CD4-positive, CD25-positive, alpha-beta regulatory T cell (primary cell): ENCODE measurements at regions not wholly inside any gene's neighbourhood (a gene's known extent, or its start where the extent isn't known, plus 50 kb on each side); places are given as distances from the start of the nearest gene placed in this dataset.

Experiments
- ATAC-seq, 2 donors: fragments of 150-1000 bp; cut with Tn5 transposase; one replicate each; pipeline ENCODE4 v1.10.0; 2021; ENCODE audit warnings: low read depth in 2 of 2, moderate number of reproducible peaks in 2 of 2, moderate library complexity in 1 of 2
- DNase-seq, 3 donors: peaks; one replicate each; pipeline versions ENCODE4 v3.0.0 to v3.0.0-alpha.2; 2012 to 2022; ENCODE audit warnings: mixed read lengths in 1 of 3
- H3K27ac ChIP-seq: one replicate; pipeline ENCODE4 v1.7.0; 2013; ENCODE audit warnings: mild to moderate bottlenecking, low read length; ENCODE audit not compliant: insufficient read depth, poor library complexity, severe bottlenecking
- H3K27me3 ChIP-seq: one replicate; pipeline ENCODE4 v1.7.0; 2013; ENCODE audit warnings: low read length; ENCODE audit not compliant: control insufficient read depth, insufficient read depth
- H3K36me3 ChIP-seq: one replicate; pipeline ENCODE4 v1.7.0; 2013; ENCODE audit warnings: mild to moderate bottlenecking, low read length, moderate library complexity; ENCODE audit not compliant: control insufficient read depth, insufficient read depth
- H3K4me1 ChIP-seq: 2 replicates; pipeline ENCODE4 v1.7.0; 2013; ENCODE audit warnings: mild to moderate bottlenecking, low read length; ENCODE audit not compliant: insufficient read depth, control insufficient read depth, poor library complexity, severe bottlenecking
- H3K4me3 ChIP-seq: one replicate; pipeline ENCODE4 v1.7.0; 2013; ENCODE audit warnings: low read depth, mild to moderate bottlenecking, low read length, moderate library complexity
- H3K9me3 ChIP-seq, 2 experiments: 1 replicate in 1 of 2; 2 replicates in 1 of 2; pipeline ENCODE4 v1.7.0; 2013; ENCODE audit warnings: low read length in 2 of 2, mild to moderate bottlenecking in 1 of 2, moderate library complexity in 1 of 2; ENCODE audit not compliant: control insufficient read depth in 2 of 2
- H3K27ac Mint-ChIP-seq, 3 donors: one replicate each; pipeline ENCODE4 v1.8.0; 2020 to 2022; ENCODE audit warnings: mild to moderate bottlenecking in 3 of 3, mixed read lengths in 3 of 3, moderate library complexity in 2 of 3
- H3K27me3 Mint-ChIP-seq: one replicate; pipeline ENCODE4 v1.8.0; 2022; ENCODE audit warnings: mild to moderate bottlenecking, mixed read lengths
- H3K36me3 Mint-ChIP-seq: one replicate; pipeline ENCODE4 v1.8.0; 2020; ENCODE audit warnings: mixed read lengths
- H3K4me1 Mint-ChIP-seq, 4 donors: one replicate each; pipeline ENCODE4 v1.8.0; 2020 to 2022; ENCODE audit warnings: mixed read lengths in 4 of 4, mild to moderate bottlenecking in 1 of 4
- H3K4me3 Mint-ChIP-seq, 4 donors: one replicate each; pipeline ENCODE4 v1.8.0; 2020 to 2022; ENCODE audit warnings: mild to moderate bottlenecking in 4 of 4, mixed read lengths in 4 of 4, moderate library complexity in 3 of 4
- H3K9me3 Mint-ChIP-seq, 7 donors: one replicate each; pipeline ENCODE4 v1.8.0; 2020 to 2022; ENCODE audit warnings: mixed read lengths in 7 of 7, mild to moderate bottlenecking in 3 of 7, moderate library complexity in 2 of 7

DNA sequence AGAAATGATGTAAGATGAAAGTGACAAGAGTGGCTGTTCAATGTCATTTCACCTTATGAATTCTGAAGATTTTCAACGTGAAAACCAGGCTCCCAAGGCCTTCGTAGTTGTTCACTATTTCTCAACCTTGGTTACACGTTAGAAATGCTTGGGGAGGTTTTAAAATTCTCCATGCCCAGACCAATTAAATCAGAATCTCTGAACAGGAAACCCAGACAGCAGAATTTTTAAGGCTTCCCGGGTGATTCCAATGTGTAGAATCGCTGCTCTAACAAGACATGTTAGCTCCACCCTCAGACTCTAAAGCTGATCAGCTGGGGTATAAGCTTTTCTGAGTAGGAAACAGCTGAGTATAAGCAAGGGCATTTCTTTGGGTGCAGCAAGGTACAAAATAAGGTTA lies 160.4 kb upstream of the TET2 start:
- ATAC-seq: no peak
- DNase-seq: no peak
- H3K27ac ChIP-seq: no peak overlapping the region
- Mint-ChIP-seq H3K4me3 (no peak overlapping the region), H3K4me1 (no peaks in the 10 kb centered on the region), H3K9me3 (peaks cover 0 to 9% (median 0%) of the 10 kb centered on the region in 7 donors), H3K27me3 (peaks cover 4% of the 10 kb centered on the region), H3K36me3 (no peaks in the 10 kb centered on the region), H3K27ac (no peak overlapping the region)
- H3K27me3 ChIP-seq: no peaks in the 10 kb centered on the region
- no peaks in the 10 kb centered on the region for H3K9me3 ChIP-seq
- H3K4me3 ChIP-seq: no peak overlapping the region
- H3K36me3 ChIP-seq: no peaks in the 10 kb centered on the region
- H3K4me1 ChIP-seq: no peaks in the 10 kb centered on the region

DNA sequence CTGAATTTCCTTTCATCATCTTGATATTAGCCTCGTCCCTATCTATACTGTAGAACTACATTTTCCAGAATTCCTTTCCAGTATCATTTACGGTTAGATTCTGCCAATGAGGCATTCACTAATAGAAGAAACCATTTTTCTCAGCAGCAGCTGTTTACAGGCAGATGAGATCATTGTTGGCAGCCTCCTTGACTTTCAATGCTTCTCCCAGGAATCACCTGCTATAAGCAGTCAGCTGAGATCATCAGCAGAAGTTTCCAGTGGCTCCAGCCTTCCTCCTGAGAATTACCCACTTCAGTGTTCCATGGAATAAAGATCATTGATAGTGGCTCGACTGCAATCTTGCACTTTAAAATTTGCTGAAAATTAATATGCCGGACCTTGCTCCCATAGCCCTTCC lies 157.3 kb upstream of the TET2 start:
- Histone ChIP-seq H3K4me1 (no peaks in the 10 kb centered on the region), H3K27ac (no peak overlapping the region), H3K4me3 (no peak overlapping the region), H3K9me3 (no peaks in the 10 kb centered on the region), H3K36me3 (no peaks in the 10 kb centered on the region), H3K27me3 (no peaks in the 10 kb centered on the region)
- ATAC-seq (no peak), DNase-seq (no peak)
- Mint-ChIP-seq H3K4me1 (no peaks in the 10 kb centered on the region), H3K27ac (no peak overlapping the region), H3K4me3 (no peak overlapping the region), H3K9me3 (peaks cover 0 to 2% (median 0%) of the 10 kb centered on the region in 7 donors), H3K36me3 (no peaks in the 10 kb centered on the region), H3K27me3 (no peaks in the 10 kb centered on the region)

DNA sequence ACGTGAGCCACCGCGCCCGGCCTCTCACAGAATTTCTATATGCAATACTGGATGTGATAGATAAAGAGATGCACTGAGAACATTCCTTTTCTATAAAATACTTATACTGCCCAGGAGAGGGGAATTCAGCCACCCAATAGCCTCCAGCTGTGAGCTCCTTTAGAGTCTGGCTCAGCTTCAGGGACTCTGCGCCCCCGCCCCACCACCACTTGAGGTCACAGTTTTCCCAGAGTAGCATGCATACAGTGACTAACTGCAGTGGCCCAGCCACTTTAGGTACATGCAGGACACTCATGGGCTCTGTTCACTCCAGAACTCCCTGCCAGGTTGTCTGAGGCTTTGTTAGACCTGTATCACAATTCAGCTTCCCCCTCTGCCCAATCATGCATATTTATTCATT lies 144.4 kb upstream of the TET2 start:
- no peak overlapping the region for H3K27ac ChIP-seq
- no peak overlapping the region for H3K27ac Mint-ChIP-seq

DNA sequence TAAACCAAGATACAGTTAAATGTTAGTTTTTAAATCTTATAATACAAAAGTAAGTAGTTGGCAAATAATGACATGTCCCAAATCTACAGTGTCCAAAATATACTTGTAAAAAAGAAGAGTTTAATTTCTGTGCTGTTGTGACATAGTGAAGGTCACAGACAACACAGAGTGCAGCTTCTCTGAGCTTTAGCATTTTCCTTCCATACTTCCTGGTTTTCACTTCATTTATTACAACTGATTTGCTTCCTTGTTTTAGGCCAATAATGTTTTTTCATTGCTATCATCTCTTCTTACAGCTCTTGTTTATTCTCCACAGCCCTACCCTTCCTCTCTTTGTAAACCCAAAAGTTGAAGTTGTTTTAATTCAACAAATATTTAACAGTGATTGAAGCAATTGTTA lies 132.4 kb upstream of the TET2 start:
- Histone ChIP-seq H3K27me3 (no peaks in the 10 kb centered on the region), H3K36me3 (no peaks in the 10 kb centered on the region), H3K27ac (no peak overlapping the region), H3K4me3 (no peak overlapping the region), H3K9me3 (no peaks in the 10 kb centered on the region), H3K4me1 (no peaks in the 10 kb centered on the region)
- no peak for DNase-seq
- peaks cover 0 to 9% (median 5%) of the 10 kb centered on the region in 7 donors for H3K9me3 Mint-ChIP-seq
- no peak for ATAC-seq
- no peaks in the 10 kb centered on the region for H3K36me3 Mint-ChIP-seq
- peaks cover 11% of the 10 kb centered on the region for H3K27me3 Mint-ChIP-seq
- no peak overlapping the region for H3K4me3 Mint-ChIP-seq
- no peaks in the 10 kb centered on the region for H3K4me1 Mint-ChIP-seq
- H3K27ac Mint-ChIP-seq: no peak overlapping the region

More for the DNA sequence above, 144.4 kb upstream of the TET2 start:
- ATAC-seq: no peak
- no peaks in the 10 kb centered on the region for H3K4me1 Mint-ChIP-seq
- no peak overlapping the region for H3K4me3 ChIP-seq
- no peak for DNase-seq
- H3K9me3 ChIP-seq: no peaks in the 10 kb centered on the region
- no peaks in the 10 kb centered on the region for H3K36me3 ChIP-seq
- peaks cover 4% of the 10 kb centered on the region for H3K27me3 Mint-ChIP-seq
- no peaks in the 10 kb centered on the region for H3K36me3 Mint-ChIP-seq
- no peak overlapping the region for H3K4me3 Mint-ChIP-seq
- H3K9me3 Mint-ChIP-seq: peaks cover 0 to 6% (median 3%) of the 10 kb centered on the region in 7 donors
- H3K4me1 ChIP-seq: no peaks in the 10 kb centered on the region
- no peaks in the 10 kb centered on the region for H3K27me3 ChIP-seq

DNA sequence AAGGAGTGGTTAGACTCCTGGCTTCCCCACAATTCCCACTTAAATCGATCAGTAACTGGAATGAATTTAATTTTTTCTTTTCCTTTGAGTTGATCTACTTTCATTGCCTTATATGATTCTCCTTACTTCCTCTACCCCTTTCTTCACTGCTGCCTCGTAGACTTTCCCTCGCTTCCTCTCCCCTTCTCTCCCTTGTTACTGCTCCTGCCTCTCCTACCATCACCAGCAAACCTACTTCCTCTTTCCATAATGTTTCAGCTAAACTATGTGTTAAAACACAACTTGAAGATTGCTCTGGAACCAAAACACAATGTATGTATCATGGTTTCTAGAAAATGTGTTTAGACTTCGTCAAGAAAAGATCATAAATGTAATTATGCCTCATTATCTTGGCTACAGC lies 132.0 kb upstream of the TET2 start:
- H3K4me1 ChIP-seq: no peaks in the 10 kb centered on the region
- Mint-ChIP-seq H3K27ac (no peak overlapping the region), H3K4me3 (no peak overlapping the region), H3K9me3 (peaks cover 0 to 9% (median 5%) of the 10 kb centered on the region in 7 donors), H3K27me3 (peaks cover 11% of the 10 kb centered on the region), H3K36me3 (no peaks in the 10 kb centered on the region), H3K4me1 (no peaks in the 10 kb centered on the region)
- no peaks in the 10 kb centered on the region for H3K27me3 ChIP-seq
- no peaks in the 10 kb centered on the region for H3K36me3 ChIP-seq
- ATAC-seq (no peak), DNase-seq (no peak)
- H3K9me3 ChIP-seq: no peaks in the 10 kb centered on the region
- H3K27ac ChIP-seq: no peak overlapping the region
- no peak overlapping the region for H3K4me3 ChIP-seq

- ATAC-seq (no peak), DNase-seq (no peak)
- Histone ChIP-seq H3K27me3 (no peaks in the 10 kb centered on the region), H3K9me3 (no peaks in the 10 kb centered on the region), H3K27ac (no peak overlapping the region), H3K36me3 (no peaks in the 10 kb centered on the region), H3K4me1 (no peaks in the 10 kb centered on the region), H3K4me3 (no peak overlapping the region)
- peaks cover 0 to 9% (median 2%) of the 10 kb centered on the region in 7 donors for H3K9me3 Mint-ChIP-seq
- no peak overlapping the region for H3K27ac Mint-ChIP-seq
- H3K36me3 Mint-ChIP-seq: no peaks in the 10 kb centered on the region
- peaks cover 7% of the 10 kb centered on the region for H3K27me3 Mint-ChIP-seq
- H3K4me3 Mint-ChIP-seq: no peak overlapping the region
- no peaks in the 10 kb centered on the region for H3K4me1 Mint-ChIP-seq
Measured at GRCh38 chr4:105015750-105016149, 130.9 kb upstream of the TET2 start.

GRCh38 chr4:105022811-105023667 lies 123.6 kb upstream of the TET2 start:
- Histone ChIP-seq H3K9me3 (peaks cover 0 to 7% of the 10 kb centered on the region in 2 experiments), H3K36me3 (no peaks in the 10 kb centered on the region), H3K4me1 (no peaks in the 10 kb centered on the region), H3K27ac (no peak overlapping the region), H3K4me3 (no peak overlapping the region), H3K27me3 (no peaks in the 10 kb centered on the region)
- no peak overlapping the region for H3K27ac Mint-ChIP-seq
- no peak for DNase-seq
- no peak overlapping the region for H3K4me3 Mint-ChIP-seq
- H3K27me3 Mint-ChIP-seq: peaks cover 6% of the 10 kb centered on the region
- H3K36me3 Mint-ChIP-seq: no peaks in the 10 kb centered on the region
- H3K9me3 Mint-ChIP-seq: peaks cover 2 to 8% (median 4%) of the 10 kb centered on the region in 7 donors
- no peaks in the 10 kb centered on the region for H3K4me1 Mint-ChIP-seq
- no peak for ATAC-seq

DNA sequence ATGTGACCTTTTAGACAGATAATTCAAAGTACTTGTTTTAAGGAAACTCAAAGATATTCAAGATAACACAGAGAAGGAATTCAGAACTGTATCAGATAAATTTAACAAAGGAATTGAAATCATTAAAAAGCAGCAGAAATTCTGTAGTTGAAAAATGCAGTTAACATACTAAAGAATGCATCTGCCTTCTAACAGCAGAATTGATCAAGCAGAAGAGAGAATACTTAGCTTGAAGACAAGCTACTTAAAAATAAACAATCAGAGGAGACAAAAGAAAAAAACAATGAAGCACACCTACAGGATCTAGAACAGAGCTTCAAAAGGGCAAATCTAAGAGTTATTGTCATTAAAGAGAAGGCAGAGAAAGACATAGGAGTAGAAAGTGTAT lies 123.0 kb upstream of the TET2 start:
- Histone ChIP-seq H3K4me1 (no peaks in the 10 kb centered on the region), H3K4me3 (no peak overlapping the region), H3K27ac (no peak overlapping the region), H3K36me3 (no peaks in the 10 kb centered on the region), H3K27me3 (no peaks in the 10 kb centered on the region), H3K9me3 (peaks cover 0 to 7% of the 10 kb centered on the region in 2 experiments)
- no peaks in the 10 kb centered on the region for H3K4me1 Mint-ChIP-seq
- peaks cover 6% of the 10 kb centered on the region for H3K27me3 Mint-ChIP-seq
- no peaks in the 10 kb centered on the region for H3K36me3 Mint-ChIP-seq
- DNase-seq (no peak), ATAC-seq (no peak)
- H3K4me3 Mint-ChIP-seq: no peak overlapping the region
- peaks cover 0 to 8% (median 4%) of the 10 kb centered on the region in 7 donors for H3K9me3 Mint-ChIP-seq
- no peak overlapping the region for H3K27ac Mint-ChIP-seq
